A673 (cell line): ENCODE measurements at regions not wholly inside any gene's neighbourhood (a gene's known extent, or its start where the extent isn't known, plus 50 kb on each side); places are given as distances from the start of the nearest gene placed in this dataset.

Source experiments
- BruUV-seq: library from RNA; stranded (reverse); fragments of 400-500 nt; replicated peaks from 2 replicates; lab custom pipeline; 2021; lab: Mats Ljungman, UMichigan
- CTCF ChIA-PET: fragments of 300-600 bp; sonication (Branson Sonifier 250); formaldehyde crosslinking; loops from one replicate; lab custom pipeline; 2022; ENCODE audit warnings: antibody characterized with exemption; lab: Charles Lee
- POLR2A ChIA-PET: fragments of 300-600 bp; sonication (Branson Sonifier 250); formaldehyde crosslinking; loops from one replicate; lab custom pipeline; 2022; ENCODE audit warnings: antibody characterized with exemption; ENCODE audit not compliant: low non-redundant PET; lab: Charles Lee
- DNase-seq: peaks from one replicate; pipeline ENCODE4 v3.0.0-alpha.2; 2015; ENCODE audit warnings: low spot score
- H3K27ac ChIP-seq: fragments of 200-600 bp; sonication (generic); 2 replicates; pipeline ENCODE4 v1.5.1; 2016; ENCODE audit warnings: mixed run types, low read depth, mild to moderate bottlenecking, mixed read lengths, antibody characterized with exemption, low read length; ENCODE audit not compliant: poor library complexity, severe bottlenecking
- H3K27me3 ChIP-seq: fragments of 200-600 bp; sonication (generic); replicated peaks from 2 replicates; pipeline ENCODE4 v1.6.1; 2017; ENCODE audit warnings: mixed run types, low read depth, mild to moderate bottlenecking, mixed read lengths, antibody characterized with exemption, low read length; ENCODE audit not compliant: insufficient read depth, poor library complexity
- H3K36me3 ChIP-seq: fragments of 200-600 bp; sonication (generic); 2 replicates; pipeline ENCODE4 v1.6.1; 2016; ENCODE audit warnings: mixed run types, mild to moderate bottlenecking, mixed read lengths, antibody characterized with exemption, low read length; ENCODE audit not compliant: insufficient read depth, poor library complexity, severe bottlenecking
- H3K4me1 ChIP-seq: fragments of 200-600 bp; sonication (generic); 2 replicates; pipeline ENCODE4 v1.6.1; 2017; ENCODE audit warnings: mixed run types, mild to moderate bottlenecking, mixed read lengths, antibody characterized with exemption, low read length; ENCODE audit not compliant: insufficient read depth, poor library complexity, severe bottlenecking
- H3K4me3 ChIP-seq: fragments of 200-600 bp; sonication (generic); 2 replicates; pipeline ENCODE4 v1.5.1; 2016; ENCODE audit warnings: low read depth, mixed run types, mild to moderate bottlenecking, mixed read lengths, low read length; ENCODE audit not compliant: poor library complexity, severe bottlenecking
- H3K9me3 ChIP-seq: fragments of 200-600 bp; sonication (generic); 2 replicates; pipeline ENCODE4 v1.6.1; 2016; ENCODE audit warnings: mixed run types, low read depth, mild to moderate bottlenecking, mixed read lengths, antibody characterized with exemption, low read length; ENCODE audit not compliant: poor library complexity, severe bottlenecking
- EZH2 ChIP-seq: fragments of 200-600 bp; sonication (generic); IDR thresholded peaks from 2 replicates; pipeline ENCODE4 v1.6.1; 2017; ENCODE audit warnings: borderline replicate concordance, low read depth, mild to moderate bottlenecking, mixed read lengths, antibody characterized with exemption, low read length; ENCODE audit not compliant: poor library complexity, severe bottlenecking
- intact Hi-C: fragments of 100-400 bp; cut with micrococcal nuclease; formaldehyde crosslinking; loops from one replicate; pipeline ENCODE4 v1.10.0; 2022; ENCODE audit not compliant: unreplicated experiment
- TF ChIP-seq, protein P1 (sequence below): fragments of 300-800, 200-600 bp; sonication (generic); conservative IDR thresholded peaks from 2 replicates; pipeline ENCODE4 v1.5.1; 2017; ENCODE audit warnings: low read depth, mild to moderate bottlenecking, antibody characterized with exemption, low read length, moderate library complexity, mixed read lengths

GRCh38 chr2:100752628-100753333 is 67.2 kb upstream of the NPAS2 start:
- no peak for TF ChIP-seq EZH2
- TF ChIP-seq, protein P1, sequence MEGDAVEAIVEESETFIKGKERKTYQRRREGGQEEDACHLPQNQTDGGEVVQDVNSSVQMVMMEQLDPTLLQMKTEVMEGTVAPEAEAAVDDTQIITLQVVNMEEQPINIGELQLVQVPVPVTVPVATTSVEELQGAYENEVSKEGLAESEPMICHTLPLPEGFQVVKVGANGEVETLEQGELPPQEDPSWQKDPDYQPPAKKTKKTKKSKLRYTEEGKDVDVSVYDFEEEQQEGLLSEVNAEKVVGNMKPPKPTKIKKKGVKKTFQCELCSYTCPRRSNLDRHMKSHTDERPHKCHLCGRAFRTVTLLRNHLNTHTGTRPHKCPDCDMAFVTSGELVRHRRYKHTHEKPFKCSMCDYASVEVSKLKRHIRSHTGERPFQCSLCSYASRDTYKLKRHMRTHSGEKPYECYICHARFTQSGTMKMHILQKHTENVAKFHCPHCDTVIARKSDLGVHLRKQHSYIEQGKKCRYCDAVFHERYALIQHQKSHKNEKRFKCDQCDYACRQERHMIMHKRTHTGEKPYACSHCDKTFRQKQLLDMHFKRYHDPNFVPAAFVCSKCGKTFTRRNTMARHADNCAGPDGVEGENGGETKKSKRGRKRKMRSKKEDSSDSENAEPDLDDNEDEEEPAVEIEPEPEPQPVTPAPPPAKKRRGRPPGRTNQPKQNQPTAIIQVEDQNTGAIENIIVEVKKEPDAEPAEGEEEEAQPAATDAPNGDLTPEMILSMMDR = no peak
- no peak overlapping the region for H3K27ac ChIP-seq
- H3K36me3 ChIP-seq = no peaks in the 10 kb centered on the region
- no peaks in the 10 kb centered on the region for H3K27me3 ChIP-seq
- ChIA-PET CTCF (no interaction called here), POLR2A (no interaction called here)
- no peaks in the 10 kb centered on the region for H3K4me1 ChIP-seq
- BruUV-seq = no TSS peak
- no peak overlapping the region for H3K4me3 ChIP-seq
- no peaks in the 10 kb centered on the region for H3K9me3 ChIP-seq
- intact Hi-C loops = no loop called here
- DNase-seq = no peak

- POLR2A ChIA-PET = no interaction called here
These were observed 66.5 kb upstream of the NPAS2 start for GRCh38 chr2:100753444-100753843.

DNA sequence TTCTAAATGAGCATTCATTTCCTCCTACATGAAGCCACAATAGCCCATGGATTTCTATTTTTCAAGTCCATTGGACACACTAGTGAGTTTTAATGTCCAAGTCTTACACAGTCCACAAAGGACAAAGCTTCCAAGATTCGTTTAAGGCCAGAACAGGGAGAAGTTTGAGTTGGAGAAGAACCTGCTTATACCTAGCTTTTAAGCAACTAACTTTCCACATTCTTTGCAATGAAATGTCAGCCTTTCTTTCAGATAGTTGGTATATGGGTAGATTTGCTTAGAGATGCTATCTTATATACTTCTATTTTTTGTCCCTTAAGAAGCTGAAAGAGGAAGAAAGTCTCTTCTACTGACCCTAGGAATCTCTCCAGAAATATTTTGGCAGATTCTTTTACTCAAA is 66.1 kb upstream of the NPAS2 start:
- no peak overlapping the region for H3K27ac ChIP-seq
- CTCF ChIA-PET = no interaction called here
- H3K4me3 ChIP-seq = no peak overlapping the region
- H3K36me3 ChIP-seq = no peaks in the 10 kb centered on the region
- H3K9me3 ChIP-seq = no peaks in the 10 kb centered on the region
- no peaks in the 10 kb centered on the region for H3K4me1 ChIP-seq
- no peak for DNase-seq
- no TSS peak for BruUV-seq
- POLR2A ChIA-PET = no interaction called here
- intact Hi-C loops = no loop called here
- TF ChIP-seq EZH2 = no peak
- TF ChIP-seq, protein P1 = no peak
- no peaks in the 10 kb centered on the region for H3K27me3 ChIP-seq

More at GRCh38 chr2:100753444-100753843, 66.5 kb upstream of the NPAS2 start:
- TF ChIP-seq, protein P1 = no peak
- no peak for TF ChIP-seq EZH2
- H3K4me1 ChIP-seq = no peaks in the 10 kb centered on the region
- H3K36me3 ChIP-seq = no peaks in the 10 kb centered on the region
- no peak overlapping the region for H3K27ac ChIP-seq
- H3K4me3 ChIP-seq = no peak overlapping the region
- CTCF ChIA-PET = no interaction called here
- no TSS peak for BruUV-seq
- no peak for DNase-seq
- intact Hi-C loops = no loop called here
- no peaks in the 10 kb centered on the region for H3K9me3 ChIP-seq
- H3K27me3 ChIP-seq = no peaks in the 10 kb centered on the region
